Stimulated activated memory B cell treated with anti-CD40 and anti-IgM and Interleukin-4, amounts not matched to agents 10 μg/mL and 1 μg/mL and 100 μg/mL, for 72 hours (primary cell): ENCODE measurements at regions not wholly inside any gene's neighbourhood (a gene's known extent, or its start where the extent isn't known, plus 50 kb on each side); places are given as distances from the start of the nearest gene placed in this dataset.

Experiments used
- ATAC-seq: fragments of 150-1000 bp; cut with Tn5 transposase; 2 replicates; pipeline ENCODE4 v1.10.0; 2021
- H3K27ac Mint-ChIP-seq: one replicate; pipeline ENCODE4 v1.8.0; 2022; ENCODE audit warnings: mild to moderate bottlenecking, mixed read lengths
- H3K27me3 Mint-ChIP-seq: one replicate; pipeline ENCODE4 v1.8.0; 2022; ENCODE audit warnings: mixed read lengths
- H3K36me3 Mint-ChIP-seq: one replicate; pipeline ENCODE4 v1.8.0; 2022; ENCODE audit warnings: mixed read lengths
- H3K4me1 Mint-ChIP-seq: one replicate; pipeline ENCODE4 v1.8.0; 2022; ENCODE audit warnings: mixed read lengths
- H3K4me3 Mint-ChIP-seq: one replicate; pipeline ENCODE4 v1.8.0; 2022; ENCODE audit warnings: mild to moderate bottlenecking, moderate library complexity, mixed read lengths
- H3K9me3 Mint-ChIP-seq: one replicate; pipeline ENCODE4 v1.8.0; 2022; ENCODE audit warnings: mixed read lengths

- Mint-ChIP-seq H3K27ac (no peak overlapping the region), H3K4me3 (no peak overlapping the region), H3K9me3 (peaks cover 3% of the 10 kb centered on the region), H3K4me1 (no peaks in the 10 kb centered on the region), H3K27me3 (no peaks in the 10 kb centered on the region), H3K36me3 (peaks cover 6% of the 10 kb centered on the region)
- no peak for ATAC-seq
These were observed 174.4 kb upstream of the BMPER start for GRCh38 chr7:33730958-33731357.

GRCh38 chr7:33731912-33732311, 173.4 kb upstream of the BMPER start:
- ATAC-seq, result no peak
- Mint-ChIP-seq H3K27me3 (no peaks in the 10 kb centered on the region), H3K4me3 (no peak overlapping the region), H3K36me3 (peaks cover 6% of the 10 kb centered on the region), H3K4me1 (no peaks in the 10 kb centered on the region), H3K27ac (no peak overlapping the region), H3K9me3 (peaks cover 3% of the 10 kb centered on the region)

- Mint-ChIP-seq H3K27me3 (no peaks in the 10 kb centered on the region), H3K36me3 (peaks cover 7% of the 10 kb centered on the region), H3K9me3 (peaks cover 5% of the 10 kb centered on the region), H3K27ac (no peak overlapping the region), H3K4me3 (no peak overlapping the region), H3K4me1 (no peaks in the 10 kb centered on the region)
- ATAC-seq, result no peak
These were observed 172.9 kb upstream of the BMPER start for GRCh38 chr7:33732462-33732861.

- no peak overlapping the region for H3K4me3 Mint-ChIP-seq
- no peak for ATAC-seq
- H3K27me3 Mint-ChIP-seq, result no peaks in the 10 kb centered on the region
- H3K9me3 Mint-ChIP-seq, result peaks cover 8% of the 10 kb centered on the region
- H3K4me1 Mint-ChIP-seq, result no peaks in the 10 kb centered on the region
- H3K36me3 Mint-ChIP-seq, result peaks cover 11% of the 10 kb centered on the region
- no peak overlapping the region for H3K27ac Mint-ChIP-seq
These were observed 171.3 kb upstream of the BMPER start for GRCh38 chr7:33733870-33734650.

GRCh38 chr7:33735403-33735802, 169.9 kb upstream of the BMPER start:
- H3K4me1 Mint-ChIP-seq, result no peaks in the 10 kb centered on the region
- peaks cover 5% of the 10 kb centered on the region for H3K9me3 Mint-ChIP-seq
- H3K36me3 Mint-ChIP-seq, result peaks cover 5% of the 10 kb centered on the region
- H3K4me3 Mint-ChIP-seq, result no peak overlapping the region
- H3K27me3 Mint-ChIP-seq, result no peaks in the 10 kb centered on the region
- no peak overlapping the region for H3K27ac Mint-ChIP-seq
- ATAC-seq, result no peak

- Mint-ChIP-seq H3K9me3 (peaks cover 5% of the 10 kb centered on the region), H3K4me1 (no peaks in the 10 kb centered on the region), H3K27me3 (no peaks in the 10 kb centered on the region), H3K4me3 (no peak overlapping the region), H3K36me3 (peaks cover 5% of the 10 kb centered on the region), H3K27ac (no peak overlapping the region)
- ATAC-seq, result no peak
These were observed 168.7 kb upstream of the BMPER start for GRCh38 chr7:33736521-33737221.

GRCh38 chr7:33738260-33738935, 166.9 kb upstream of the BMPER start:
- H3K4me1 Mint-ChIP-seq, result no peaks in the 10 kb centered on the region
- peaks cover 5% of the 10 kb centered on the region for H3K36me3 Mint-ChIP-seq
- no peak overlapping the region for H3K27ac Mint-ChIP-seq
- H3K9me3 Mint-ChIP-seq, result peaks cover 5% of the 10 kb centered on the region
- ATAC-seq, result no peak
- no peak overlapping the region for H3K4me3 Mint-ChIP-seq
- no peaks in the 10 kb centered on the region for H3K27me3 Mint-ChIP-seq

- H3K27ac Mint-ChIP-seq, result no peak overlapping the region
- ATAC-seq, result no peak
- no peaks in the 10 kb centered on the region for H3K27me3 Mint-ChIP-seq
- H3K9me3 Mint-ChIP-seq, result peaks cover 8% of the 10 kb centered on the region
- peaks cover 5% of the 10 kb centered on the region for H3K36me3 Mint-ChIP-seq
- no peaks in the 10 kb centered on the region for H3K4me1 Mint-ChIP-seq
- H3K4me3 Mint-ChIP-seq, result no peak overlapping the region
These were observed 166.1 kb upstream of the BMPER start for GRCh38 chr7:33739286-33739685.

GRCh38 chr7:33742521-33742920, 162.8 kb upstream of the BMPER start:
- peaks cover 6% of the 10 kb centered on the region for H3K9me3 Mint-ChIP-seq
- H3K36me3 Mint-ChIP-seq, result peaks cover 3% of the 10 kb centered on the region
- no peaks in the 10 kb centered on the region for H3K4me1 Mint-ChIP-seq
- no peaks in the 10 kb centered on the region for H3K27me3 Mint-ChIP-seq
- H3K4me3 Mint-ChIP-seq, result no peak overlapping the region
- H3K27ac Mint-ChIP-seq, result no peak overlapping the region
- ATAC-seq, result no peak

GRCh38 chr7:33742999-33743587, 162.2 kb upstream of the BMPER start:
- Mint-ChIP-seq H3K9me3 (peaks cover 3% of the 10 kb centered on the region), H3K36me3 (no peaks in the 10 kb centered on the region), H3K4me3 (no peak overlapping the region), H3K27me3 (no peaks in the 10 kb centered on the region), H3K27ac (no peak overlapping the region), H3K4me1 (no peaks in the 10 kb centered on the region)
- ATAC-seq, result no peak

GRCh38 chr7:33743594-33743993, 161.7 kb upstream of the BMPER start:
- ATAC-seq, result no peak
- no peak overlapping the region for H3K4me3 Mint-ChIP-seq
- no peak overlapping the region for H3K27ac Mint-ChIP-seq

GRCh38 chr7:33744293-33745075, 160.9 kb upstream of the BMPER start:
- Mint-ChIP-seq H3K36me3 (no peaks in the 10 kb centered on the region), H3K4me1 (no peaks in the 10 kb centered on the region), H3K4me3 (no peak overlapping the region), H3K9me3 (peaks cover 3% of the 10 kb centered on the region), H3K27ac (no peak overlapping the region), H3K27me3 (no peaks in the 10 kb centered on the region)
- ATAC-seq, result no peak

More at GRCh38 chr7:33743594-33743993, 161.7 kb upstream of the BMPER start:
- Mint-ChIP-seq H3K27me3 (no peaks in the 10 kb centered on the region), H3K36me3 (no peaks in the 10 kb centered on the region), H3K9me3 (peaks cover 3% of the 10 kb centered on the region), H3K4me1 (no peaks in the 10 kb centered on the region)

- no peak overlapping the region for H3K4me3 Mint-ChIP-seq
- ATAC-seq, result no peak
- no peaks in the 10 kb centered on the region for H3K27me3 Mint-ChIP-seq
- no peak overlapping the region for H3K27ac Mint-ChIP-seq
- H3K36me3 Mint-ChIP-seq, result no peaks in the 10 kb centered on the region
- peaks cover 3% of the 10 kb centered on the region for H3K9me3 Mint-ChIP-seq
- no peaks in the 10 kb centered on the region for H3K4me1 Mint-ChIP-seq
These were observed 159.4 kb upstream of the BMPER start for GRCh38 chr7:33745934-33746333.

- Mint-ChIP-seq H3K27ac (no peak overlapping the region), H3K36me3 (no peaks in the 10 kb centered on the region), H3K4me1 (no peaks in the 10 kb centered on the region), H3K9me3 (peaks cover 2% of the 10 kb centered on the region), H3K27me3 (peaks cover 8% of the 10 kb centered on the region), H3K4me3 (no peak overlapping the region)
- no peak for ATAC-seq
These were observed 156.5 kb upstream of the BMPER start for GRCh38 chr7:33748793-33749192.

- no peak for ATAC-seq
- Mint-ChIP-seq H3K4me3 (no peak overlapping the region), H3K27ac (no peak overlapping the region), H3K36me3 (no peaks in the 10 kb centered on the region), H3K27me3 (peaks cover 9% of the 10 kb centered on the region), H3K9me3 (no peaks in the 10 kb centered on the region), H3K4me1 (no peaks in the 10 kb centered on the region)
These were observed 155.2 kb upstream of the BMPER start for GRCh38 chr7:33750177-33750576.
